ENCODE measurements at regions not wholly inside any gene's neighbourhood (a gene's known extent, or its start where the extent isn't known, plus 50 kb on each side); places are given as distances from the start of the nearest gene placed in this dataset.

GRCh38 chr5:44245935-44246334 is 143.3 kb downstream of the FGF10 start:
- no peak for DNase-seq
- intact Hi-C loops (cut with micrococcal nuclease) = no loop called here

GRCh38 chr5:44242791-44243190 is 146.4 kb downstream of the FGF10 start:
- H2AFZ ChIP-seq (ENCODE audit: insufficient read depth, low read depth, low read length, poor library complexity, severe bottlenecking) = no peak overlapping the region
- H3K27ac Mint-ChIP-seq = no peak overlapping the region
- DNase-seq = no peak
- no peaks in the 10 kb centered on the region for H4K20me1 ChIP-seq (ENCODE audit: insufficient read depth, low read length)
- H3K4me1 ChIP-seq (ENCODE audit: control insufficient read depth in 1 of 2, insufficient read depth in 2 of 2, low read length in 2 of 2) = no peaks in the 10 kb centered on the region
- H3K36me3 ChIP-seq (replicated peaks in 1 of 2; ENCODE audit: control insufficient read depth in 1 of 2, insufficient read depth in 2 of 2, low read length in 2 of 2) = no peaks in the 10 kb centered on the region
- no peak for TF ChIP-seq CTCF (IDR thresholded peaks at IDR 0.05)
- no peaks in the 10 kb centered on the region for H3K9me3 ChIP-seq (replicated peaks in 1 of 2; ENCODE audit: control insufficient read depth in 1 of 2, insufficient read depth in 1 of 2, low read length in 2 of 2)
- H3K27me3 ChIP-seq (ENCODE audit: control insufficient read depth in 2 of 2, insufficient read depth in 2 of 2, low read length in 2 of 2) = no peaks in the 10 kb centered on the region
- H3K4me3 Mint-ChIP-seq = no peak overlapping the region
- H3K79me2 ChIP-seq (ENCODE audit: insufficient read depth, low read length) = no peaks in the 10 kb centered on the region
- intact Hi-C loops (cut with micrococcal nuclease) = no loop called here
- H3K27me3 Mint-ChIP-seq (ENCODE audit: low read depth in 3 of 3) = no peaks in the 10 kb centered on the region
- no peaks in the 10 kb centered on the region for H3K4me1 Mint-ChIP-seq
- no peak overlapping the region for H3K4me2 ChIP-seq (replicated peaks; ENCODE audit: extremely low read depth, low read length, poor library complexity, severe bottlenecking)
- 100% methylated on average over 1 of the region's 1 CpG for WGBS (ENCODE audit: insufficient coverage)
- H3K9me3 Mint-ChIP-seq = peaks cover 0 to 4% (median 0%) of the 10 kb centered on the region in 7 donors
- no peaks in the 10 kb centered on the region for H3K36me3 Mint-ChIP-seq
- no peak overlapping the region for H3K4me3 ChIP-seq (replicated peaks in 1 of 3; ENCODE audit: low read depth in 2 of 3, low read length in 3 of 3)
- no peak overlapping the region for H3K9ac ChIP-seq (ENCODE audit: insufficient read depth, low read length, poor library complexity, severe bottlenecking)
- H3K27ac ChIP-seq (ENCODE audit: low read depth in 1 of 2, low read length in 2 of 2) = no peak overlapping the region

More at GRCh38 chr5:44245935-44246334, 143.3 kb downstream of the FGF10 start:
- no peak for TF ChIP-seq CTCF (IDR thresholded peaks at IDR 0.05)
- H3K9me3 ChIP-seq (replicated peaks in 1 of 2; ENCODE audit: control insufficient read depth in 1 of 2, insufficient read depth in 1 of 2, low read length in 2 of 2) = peaks cover 0 to 3% of the 10 kb centered on the region in 2 donors
- no peaks in the 10 kb centered on the region for H3K79me2 ChIP-seq (ENCODE audit: insufficient read depth, low read length)
- H3K4me3 Mint-ChIP-seq = no peak overlapping the region
- no peak overlapping the region for H3K9ac ChIP-seq (ENCODE audit: insufficient read depth, low read length, poor library complexity, severe bottlenecking)
- H3K27ac Mint-ChIP-seq = no peak overlapping the region
- no peaks in the 10 kb centered on the region for H3K4me1 ChIP-seq (ENCODE audit: control insufficient read depth in 1 of 2, insufficient read depth in 2 of 2, low read length in 2 of 2)
- no peak overlapping the region for H3K27ac ChIP-seq (ENCODE audit: low read depth in 1 of 2, low read length in 2 of 2)
- no peaks in the 10 kb centered on the region for H3K4me1 Mint-ChIP-seq
- no peaks in the 10 kb centered on the region for H4K20me1 ChIP-seq (ENCODE audit: insufficient read depth, low read length)
- H3K36me3 ChIP-seq (replicated peaks in 1 of 2; ENCODE audit: control insufficient read depth in 1 of 2, insufficient read depth in 2 of 2, low read length in 2 of 2) = no peaks in the 10 kb centered on the region
- no peak overlapping the region for H3K4me2 ChIP-seq (replicated peaks; ENCODE audit: extremely low read depth, low read length, poor library complexity, severe bottlenecking)
- H3K27me3 Mint-ChIP-seq (ENCODE audit: low read depth in 3 of 3) = no peaks in the 10 kb centered on the region
- H2AFZ ChIP-seq (ENCODE audit: insufficient read depth, low read depth, low read length, poor library complexity, severe bottlenecking) = no peak overlapping the region
- no peaks in the 10 kb centered on the region for H3K36me3 Mint-ChIP-seq
- WGBS (ENCODE audit: insufficient coverage) = no CpG with 5 or more reads among the region's 1 CpG
- no peaks in the 10 kb centered on the region for H3K27me3 ChIP-seq (ENCODE audit: control insufficient read depth in 2 of 2, insufficient read depth in 2 of 2, low read length in 2 of 2)
- peaks cover 0 to 8% (median 1%) of the 10 kb centered on the region in 7 donors for H3K9me3 Mint-ChIP-seq
- no peak overlapping the region for H3K4me3 ChIP-seq (replicated peaks in 1 of 3; ENCODE audit: low read depth in 2 of 3, low read length in 3 of 3)
